ENCODE measurements at regions not wholly inside any gene's neighbourhood (a gene's known extent, or its start where the extent isn't known, plus 50 kb on each side); places are given as distances from the start of the nearest gene placed in this dataset.

- TF ChIP-seq CTCF (conservative IDR thresholded peaks at IDR 0.05; ENCODE audit: low read depth, low read length) = no peak
- no peak for TF ChIP-seq EZH2phosphoT487 (IDR thresholded peaks at IDR 0.05; ENCODE audit: borderline replicate concordance, low read length)
- no peak for TF ChIP-seq EZH2 (IDR thresholded peaks at IDR 0.05; ENCODE audit: low read length, unreplicated experiment)
- H3F3A ChIP-seq (ENCODE audit: low read length, unreplicated experiment) = no peaks in the 10 kb centered on the region
- H3K4me2 ChIP-seq (ENCODE audit: low read length) = no peak overlapping the region
- H3K36me3 ChIP-seq (ENCODE audit: low read depth, low read length) = no peaks in the 10 kb centered on the region
- no TSS peak for BruUV-seq (replicated peaks)
- H3K27me3 ChIP-seq (ENCODE audit: low read length) = peaks cover 8% of the 10 kb centered on the region
- no peak overlapping the region for H3K27ac ChIP-seq (ENCODE audit: low read length)
- H2AFZ ChIP-seq (ENCODE audit: low read length) = no peak overlapping the region
- DNase-seq = no peak
- no peaks in the 10 kb centered on the region for H3K4me1 ChIP-seq (ENCODE audit: insufficient read depth, low read length)
- no peak overlapping the region for H3K9ac ChIP-seq (ENCODE audit: low read length)
- H4K20me1 ChIP-seq (ENCODE audit: low read length) = no peaks in the 10 kb centered on the region
- ChIA-PET POLR2A (ENCODE audit: unreplicated experiment) (no interaction called here), CTCF (no interaction called here)
- intact Hi-C loops (cut with micrococcal nuclease) = no loop called here
- no peaks in the 10 kb centered on the region for H3K9me3 ChIP-seq (ENCODE audit: low read length)
- no peak overlapping the region for H3K4me3 ChIP-seq (ENCODE audit: low read length)
- H3K79me2 ChIP-seq (ENCODE audit: low read length) = no peaks in the 10 kb centered on the region
- no peaks in the 10 kb centered on the region for H3K9me2 ChIP-seq (replicated peaks; ENCODE audit: low read length)
- no peak for ATAC-seq
These were observed 122.5 kb upstream of the ROBO2 start for GRCh38 chr3:76917436-76917835.

GRCh38 chr3:76920511-76920910 lies 119.4 kb upstream of the ROBO2 start:
- ChIA-PET CTCF (no interaction called here), POLR2A (ENCODE audit: unreplicated experiment) (no interaction called here)
- no peak for TF ChIP-seq CTCF (conservative IDR thresholded peaks at IDR 0.05; ENCODE audit: low read depth, low read length)
- TF ChIP-seq EZH2phosphoT487 (IDR thresholded peaks at IDR 0.05; ENCODE audit: borderline replicate concordance, low read length) = no peak
- no peak for TF ChIP-seq EZH2 (IDR thresholded peaks at IDR 0.05; ENCODE audit: low read length, unreplicated experiment)
- Histone ChIP-seq H3K27me3 (ENCODE audit: low read length) (peaks cover 34% of the 10 kb centered on the region), H3K4me1 (ENCODE audit: insufficient read depth, low read length) (no peaks in the 10 kb centered on the region), H3K4me2 (ENCODE audit: low read length) (no peak overlapping the region), H3K27ac (ENCODE audit: low read length) (no peak overlapping the region), H3F3A (ENCODE audit: low read length, unreplicated experiment) (no peaks in the 10 kb centered on the region), H3K9me3 (ENCODE audit: low read length) (no peaks in the 10 kb centered on the region), H3K9me2 (replicated peaks; ENCODE audit: low read length) (no peaks in the 10 kb centered on the region), H3K36me3 (ENCODE audit: low read depth, low read length) (no peaks in the 10 kb centered on the region), H3K4me3 (ENCODE audit: low read length) (no peak overlapping the region), H4K20me1 (ENCODE audit: low read length) (no peaks in the 10 kb centered on the region), H2AFZ (ENCODE audit: low read length) (no peak overlapping the region), H3K79me2 (ENCODE audit: low read length) (no peaks in the 10 kb centered on the region), H3K9ac (ENCODE audit: low read length) (no peak overlapping the region)
- ATAC-seq (no peak), DNase-seq (no peak)
- intact Hi-C loops (cut with micrococcal nuclease) = no loop called here
- no TSS peak for BruUV-seq (replicated peaks)

GRCh38 chr3:76923485-76923884 lies 116.4 kb upstream of the ROBO2 start:
- Histone ChIP-seq H3K4me3 (ENCODE audit: low read length) (no peak overlapping the region), H3K36me3 (ENCODE audit: low read depth, low read length) (no peaks in the 10 kb centered on the region), H3K27ac (ENCODE audit: low read length) (no peak overlapping the region), H2AFZ (ENCODE audit: low read length) (no peak overlapping the region), H3K9me3 (ENCODE audit: low read length) (no peaks in the 10 kb centered on the region), H3K9ac (ENCODE audit: low read length) (no peak overlapping the region), H3K79me2 (ENCODE audit: low read length) (no peaks in the 10 kb centered on the region), H4K20me1 (ENCODE audit: low read length) (no peaks in the 10 kb centered on the region), H3K4me2 (ENCODE audit: low read length) (no peak overlapping the region), H3F3A (ENCODE audit: low read length, unreplicated experiment) (no peaks in the 10 kb centered on the region), H3K9me2 (replicated peaks; ENCODE audit: low read length) (no peaks in the 10 kb centered on the region), H3K27me3 (ENCODE audit: low read length) (peaks cover 48% of the 10 kb centered on the region), H3K4me1 (ENCODE audit: insufficient read depth, low read length) (no peaks in the 10 kb centered on the region)
- DNase-seq (no peak), ATAC-seq (no peak)
- CTCF ChIA-PET = no interaction called here
- no peak for TF ChIP-seq EZH2phosphoT487 (IDR thresholded peaks at IDR 0.05; ENCODE audit: borderline replicate concordance, low read length)
- no peak for TF ChIP-seq EZH2 (IDR thresholded peaks at IDR 0.05; ENCODE audit: low read length, unreplicated experiment)
- POLR2A ChIA-PET (ENCODE audit: unreplicated experiment) = no interaction called here
- no TSS peak for BruUV-seq (replicated peaks)
- intact Hi-C loops (cut with micrococcal nuclease) = no loop called here
